Activated T-helper 2 cell treated with anti-CD3 and anti-CD28 coated beads, Interferon-gamma antibody, Interleukin-2, Interleukin-4, amounts not matched to agents 10 μg/mL and 5 μg/mL and 100 μg/mL, durations not matched to agents 14 hours and 24 hours and 36 hours (primary cell): ENCODE measurements at regions not wholly inside any gene's neighbourhood (a gene's known extent, or its start where the extent isn't known, plus 50 kb on each side); places are given as distances from the start of the nearest gene placed in this dataset.

ENCODE experiments used
- DNase-seq: peaks from one replicate; pipeline ENCODE4 v3.0.0; 2021; ENCODE audit warnings: low spot score
- H3K27ac Mint-ChIP-seq: one replicate; pipeline ENCODE4 v1.8.0; 2021; ENCODE audit warnings: mixed read lengths
- H3K27me3 Mint-ChIP-seq: one replicate; pipeline ENCODE4 v1.8.0; 2021; ENCODE audit warnings: low read depth, mixed read lengths
- H3K36me3 Mint-ChIP-seq: one replicate; pipeline ENCODE4 v1.8.0; 2021; ENCODE audit warnings: low read depth, mixed read lengths
- H3K4me1 Mint-ChIP-seq: one replicate; pipeline ENCODE4 v1.8.0; 2021; ENCODE audit warnings: low read depth, mixed read lengths
- H3K4me3 Mint-ChIP-seq: one replicate; pipeline ENCODE4 v1.8.0; 2021; ENCODE audit warnings: low read depth, mild to moderate bottlenecking, moderate library complexity, mixed read lengths
- H3K9me3 Mint-ChIP-seq: one replicate; pipeline ENCODE4 v1.8.0; 2021; ENCODE audit warnings: mixed read lengths
- intact Hi-C: fragments of 100-400 bp; cut with micrococcal nuclease; formaldehyde crosslinking; loops from one replicate; pipeline ENCODE4 v1.15.1; 2023

DNA sequence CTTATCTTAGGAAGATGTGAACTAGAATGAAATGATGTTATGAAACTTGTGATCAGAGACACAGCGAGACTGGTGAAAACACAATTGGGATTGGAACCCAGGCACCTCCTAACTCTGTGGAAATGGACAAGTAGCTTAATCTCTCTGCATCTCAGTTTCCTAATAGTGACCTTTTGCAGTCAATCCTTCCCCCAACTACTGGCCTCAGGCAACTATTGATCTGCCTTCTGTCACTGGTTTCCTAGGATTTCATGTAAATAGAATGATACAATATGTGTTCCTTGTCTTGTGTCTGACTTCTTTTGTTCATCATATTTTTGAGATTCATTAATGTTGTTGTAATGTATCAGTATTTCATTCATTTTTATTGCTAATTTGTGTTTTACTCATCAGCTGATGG is 341.7 kb downstream of the REEP3 start:
- H3K27me3 Mint-ChIP-seq: peaks cover 12% of the 10 kb centered on the region
- no peaks in the 10 kb centered on the region for H3K9me3 Mint-ChIP-seq
- no peak overlapping the region for H3K4me3 Mint-ChIP-seq
- intact Hi-C loops: no loop called here
- no peaks in the 10 kb centered on the region for H3K36me3 Mint-ChIP-seq
- no peak overlapping the region for H3K27ac Mint-ChIP-seq
- peaks cover 3% of the 10 kb centered on the region for H3K4me1 Mint-ChIP-seq
- no peak for DNase-seq

DNA sequence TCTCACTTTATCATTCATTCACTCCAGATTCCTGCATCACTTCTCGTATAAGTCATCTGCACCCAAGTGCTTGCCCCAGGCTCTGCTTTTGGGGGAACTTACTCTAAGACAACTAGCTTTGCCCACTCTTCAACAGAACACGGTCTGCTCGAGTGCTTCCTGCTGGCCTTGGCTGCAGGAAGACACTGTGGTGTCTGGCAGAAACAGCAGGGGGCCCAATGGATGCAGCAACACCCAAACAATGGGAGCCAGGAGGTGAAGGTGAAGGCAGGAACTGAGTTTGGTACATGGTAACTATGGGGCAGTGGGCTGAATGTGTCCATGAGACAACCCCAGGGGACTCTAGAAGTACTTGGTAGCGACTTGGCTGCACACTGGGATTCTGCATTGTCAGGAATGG is 344.0 kb downstream of the REEP3 start:
- no peak overlapping the region for H3K27ac Mint-ChIP-seq
- H3K4me1 Mint-ChIP-seq: peaks cover 3% of the 10 kb centered on the region
- H3K4me3 Mint-ChIP-seq: no peak overlapping the region
- intact Hi-C loops: no loop called here
- H3K9me3 Mint-ChIP-seq: no peaks in the 10 kb centered on the region
- H3K27me3 Mint-ChIP-seq: peaks cover 12% of the 10 kb centered on the region
- DNase-seq: no peak
- H3K36me3 Mint-ChIP-seq: no peaks in the 10 kb centered on the region

DNA sequence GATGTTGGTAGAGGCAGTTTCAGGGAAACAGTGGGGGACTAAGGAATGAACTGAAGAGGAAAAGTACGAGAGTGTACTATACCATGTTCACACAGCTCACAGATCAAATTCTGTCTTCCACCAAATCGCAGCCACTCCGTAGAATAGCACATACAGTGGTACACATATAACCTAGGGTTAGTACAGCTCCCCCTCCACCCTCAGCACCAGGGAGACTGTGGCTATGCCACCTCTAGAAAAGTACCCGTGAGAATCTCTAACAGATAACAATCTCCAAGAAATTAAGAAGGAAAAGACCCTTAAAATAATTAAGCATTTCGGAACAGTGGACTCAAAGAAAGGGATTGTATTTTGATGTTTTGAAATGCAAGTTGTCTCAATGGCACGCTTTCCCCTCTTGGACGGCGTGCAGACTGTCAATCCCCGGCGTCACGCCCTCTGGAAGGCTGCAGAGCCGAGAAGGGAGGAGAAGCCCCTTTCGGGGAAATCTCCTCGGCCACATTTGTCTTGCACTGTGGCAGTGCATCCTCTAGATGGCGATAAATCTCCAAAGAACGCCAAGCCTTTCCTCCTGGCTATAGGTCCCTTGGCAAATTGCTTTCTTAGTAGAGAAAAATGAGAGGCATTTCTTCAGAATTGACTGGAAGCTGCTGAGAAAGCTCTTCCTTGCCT is 345.0 kb downstream of the REEP3 start:
- Mint-ChIP-seq H3K9me3 (no peaks in the 10 kb centered on the region), H3K27ac (no peak overlapping the region), H3K27me3 (peaks cover 12% of the 10 kb centered on the region), H3K36me3 (no peaks in the 10 kb centered on the region), H3K4me3 (no peak overlapping the region), H3K4me1 (peaks cover 3% of the 10 kb centered on the region)
- intact Hi-C loops: loop anchor here (2.0 kb wide), 1 partner anchor 111 kb away; no protein-coding TSS in a partner anchor
- peak; percentile 16 for DNase-seq

DNA sequence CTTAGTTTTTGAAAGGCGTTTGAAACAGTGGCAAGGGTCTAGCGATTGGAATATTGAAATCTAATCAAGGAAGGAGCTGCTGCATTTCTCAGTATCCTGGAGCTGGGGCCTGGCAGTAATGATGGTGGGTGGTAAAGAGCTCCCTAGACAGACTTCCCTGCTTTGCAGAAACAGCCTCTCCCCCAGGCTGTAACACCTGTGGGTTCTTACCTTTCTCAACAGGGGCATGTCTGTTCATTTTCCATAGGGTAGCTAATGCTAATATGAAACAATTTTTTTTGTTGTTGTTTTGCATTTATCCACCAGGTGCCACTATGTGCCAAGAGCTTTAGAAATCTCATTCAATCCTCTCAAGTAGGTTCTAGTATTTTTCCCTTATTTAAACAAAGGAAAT is 345.5 kb downstream of the REEP3 start:
- no peak overlapping the region for H3K4me3 Mint-ChIP-seq
- peaks cover 12% of the 10 kb centered on the region for H3K27me3 Mint-ChIP-seq
- intact Hi-C loops: loop anchor here (2.0 kb wide), 1 partner anchor 110 kb away; no protein-coding TSS in a partner anchor
- no peaks in the 10 kb centered on the region for H3K36me3 Mint-ChIP-seq
- H3K4me1 Mint-ChIP-seq: peaks cover 3% of the 10 kb centered on the region
- no peak overlapping the region for H3K27ac Mint-ChIP-seq
- DNase-seq: no peak
- no peaks in the 10 kb centered on the region for H3K9me3 Mint-ChIP-seq

DNA sequence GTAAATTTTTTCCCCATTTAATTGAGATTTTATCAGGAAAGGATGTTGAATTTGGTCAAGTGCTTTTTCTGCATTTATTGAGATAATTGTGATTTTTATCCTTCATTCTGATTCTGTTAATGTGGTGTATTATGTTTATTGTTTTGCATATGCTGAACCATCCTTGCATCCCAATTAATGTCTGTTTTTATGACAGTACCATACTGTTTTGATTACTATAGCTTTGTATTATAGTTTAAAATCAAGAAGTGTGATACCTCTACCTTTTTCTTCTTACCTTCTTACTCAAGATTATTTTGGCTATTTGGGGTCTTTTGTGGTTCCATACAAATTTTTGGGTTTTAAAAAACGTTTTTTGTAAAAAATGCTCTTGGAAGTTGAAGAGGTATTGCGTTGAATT is 357.2 kb downstream of the REEP3 start:
- DNase-seq: no peak
- intact Hi-C loops: no loop called here
- H3K36me3 Mint-ChIP-seq: no peaks in the 10 kb centered on the region
- no peak overlapping the region for H3K4me3 Mint-ChIP-seq
- no peaks in the 10 kb centered on the region for H3K4me1 Mint-ChIP-seq
- no peaks in the 10 kb centered on the region for H3K9me3 Mint-ChIP-seq
- no peaks in the 10 kb centered on the region for H3K27me3 Mint-ChIP-seq
- H3K27ac Mint-ChIP-seq: no peak overlapping the region

DNA sequence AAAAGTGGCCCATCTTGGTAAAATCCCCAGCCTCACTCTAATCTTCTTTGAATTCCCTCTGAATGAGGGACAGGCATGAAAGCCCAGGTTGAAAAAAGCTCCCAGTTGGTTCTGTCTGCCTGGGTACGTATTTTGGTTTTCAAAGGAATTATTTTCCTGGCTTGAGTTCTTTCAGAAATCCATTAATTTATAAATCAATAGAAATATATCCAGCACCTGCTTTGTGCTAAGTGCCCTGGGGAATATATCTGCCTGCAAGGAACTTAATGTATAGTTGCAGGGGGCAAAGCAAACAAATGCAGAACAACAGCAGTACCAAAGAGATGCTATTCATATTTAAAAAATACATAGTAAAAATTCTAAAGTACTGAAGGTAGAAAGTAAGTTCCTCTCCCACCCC is 362.7 kb downstream of the REEP3 start:
- intact Hi-C loops: no loop called here
- no peak for DNase-seq

DNA sequence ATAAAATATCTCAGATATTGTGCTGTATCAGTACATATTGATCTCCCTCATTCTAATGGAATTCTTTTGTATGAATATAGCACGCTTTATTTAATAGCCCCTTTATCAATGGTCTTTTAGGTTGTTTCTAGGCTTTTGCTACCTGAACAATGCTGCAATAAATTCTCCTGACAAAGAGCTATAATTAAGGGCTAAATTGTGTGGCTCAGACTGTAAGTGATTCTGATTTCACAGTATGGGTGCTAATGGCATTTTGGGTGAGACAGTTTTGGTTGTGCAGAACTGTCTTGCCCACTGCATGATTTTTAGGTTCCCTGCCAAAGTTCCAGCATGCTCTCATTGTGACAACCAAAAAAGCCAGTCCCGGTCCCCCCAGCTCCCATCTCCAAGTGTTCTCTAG is 363.2 kb downstream of the REEP3 start:
- no peak overlapping the region for H3K27ac Mint-ChIP-seq
- intact Hi-C loops: no loop called here
- no peaks in the 10 kb centered on the region for H3K27me3 Mint-ChIP-seq
- H3K9me3 Mint-ChIP-seq: no peaks in the 10 kb centered on the region
- H3K4me1 Mint-ChIP-seq: no peaks in the 10 kb centered on the region
- H3K36me3 Mint-ChIP-seq: no peaks in the 10 kb centered on the region
- DNase-seq: no peak
- no peak overlapping the region for H3K4me3 Mint-ChIP-seq

More for the DNA sequence above, 362.7 kb downstream of the REEP3 start:
- no peaks in the 10 kb centered on the region for H3K4me1 Mint-ChIP-seq
- no peaks in the 10 kb centered on the region for H3K9me3 Mint-ChIP-seq
- H3K36me3 Mint-ChIP-seq: no peaks in the 10 kb centered on the region
- no peaks in the 10 kb centered on the region for H3K27me3 Mint-ChIP-seq
- no peak overlapping the region for H3K27ac Mint-ChIP-seq
- no peak overlapping the region for H3K4me3 Mint-ChIP-seq

DNA sequence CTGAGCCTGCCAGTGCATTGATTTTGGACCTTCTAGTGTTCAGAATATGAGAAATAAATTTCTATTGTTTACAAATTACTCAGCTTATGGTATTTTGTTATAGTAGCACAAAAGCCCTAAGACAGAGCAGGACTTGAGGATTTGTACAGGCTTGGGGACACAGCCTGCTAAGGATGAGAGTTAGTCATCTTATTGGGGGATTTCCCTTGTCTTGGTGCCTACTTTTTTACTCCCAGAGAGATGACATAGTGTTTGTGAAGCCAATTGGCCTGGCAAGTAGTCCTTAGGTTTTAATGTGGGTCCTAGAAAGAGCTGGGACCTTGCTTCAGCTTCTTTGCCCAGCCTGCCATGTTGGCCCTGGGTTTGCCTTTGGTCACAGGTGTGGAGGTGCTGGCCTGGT is 364.0 kb downstream of the REEP3 start:
- Mint-ChIP-seq H3K4me1 (no peaks in the 10 kb centered on the region), H3K4me3 (no peak overlapping the region), H3K27me3 (no peaks in the 10 kb centered on the region), H3K9me3 (no peaks in the 10 kb centered on the region), H3K36me3 (no peaks in the 10 kb centered on the region), H3K27ac (no peak overlapping the region)
- no peak for DNase-seq
- intact Hi-C loops: no loop called here

DNA sequence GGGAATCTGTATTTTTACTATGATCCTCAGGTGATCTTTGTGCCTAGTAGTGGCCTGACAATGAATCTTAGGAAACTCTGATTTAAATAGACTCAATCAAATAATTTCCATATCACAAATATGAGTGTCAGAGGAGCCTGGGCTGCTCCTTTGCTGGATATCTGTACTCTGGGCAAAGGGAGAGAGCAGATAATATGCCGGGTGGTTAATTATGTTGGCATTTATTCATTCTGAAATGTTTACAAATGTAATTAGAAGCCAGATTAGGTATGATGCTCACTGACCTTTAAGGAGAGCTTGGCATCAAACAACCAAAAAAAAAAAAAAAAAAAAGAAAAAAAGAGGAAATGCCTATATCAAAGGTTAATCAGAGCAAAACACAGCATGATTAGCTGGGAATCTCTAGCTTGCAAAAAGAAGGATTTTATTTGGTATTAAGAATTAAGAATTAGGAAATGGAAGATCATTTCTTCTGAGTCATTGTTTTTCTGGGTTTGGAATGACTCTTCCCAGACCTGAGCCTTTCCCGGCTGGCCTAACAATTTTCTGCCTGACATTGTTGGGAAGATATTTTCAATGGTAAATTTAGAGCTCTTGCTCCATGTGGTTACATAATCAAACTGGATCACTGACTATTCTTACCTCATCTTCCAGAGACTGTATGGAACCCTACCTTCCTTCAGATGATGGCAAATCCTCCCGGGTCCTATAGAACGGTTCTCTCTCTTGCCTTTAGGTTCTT is 365.3 kb downstream of the REEP3 start:
- intact Hi-C loops: no loop called here
- Mint-ChIP-seq H3K4me3 (no peak overlapping the region), H3K9me3 (no peaks in the 10 kb centered on the region), H3K36me3 (no peaks in the 10 kb centered on the region), H3K27me3 (no peaks in the 10 kb centered on the region), H3K4me1 (no peaks in the 10 kb centered on the region), H3K27ac (no peak overlapping the region)
- no peak for DNase-seq

DNA sequence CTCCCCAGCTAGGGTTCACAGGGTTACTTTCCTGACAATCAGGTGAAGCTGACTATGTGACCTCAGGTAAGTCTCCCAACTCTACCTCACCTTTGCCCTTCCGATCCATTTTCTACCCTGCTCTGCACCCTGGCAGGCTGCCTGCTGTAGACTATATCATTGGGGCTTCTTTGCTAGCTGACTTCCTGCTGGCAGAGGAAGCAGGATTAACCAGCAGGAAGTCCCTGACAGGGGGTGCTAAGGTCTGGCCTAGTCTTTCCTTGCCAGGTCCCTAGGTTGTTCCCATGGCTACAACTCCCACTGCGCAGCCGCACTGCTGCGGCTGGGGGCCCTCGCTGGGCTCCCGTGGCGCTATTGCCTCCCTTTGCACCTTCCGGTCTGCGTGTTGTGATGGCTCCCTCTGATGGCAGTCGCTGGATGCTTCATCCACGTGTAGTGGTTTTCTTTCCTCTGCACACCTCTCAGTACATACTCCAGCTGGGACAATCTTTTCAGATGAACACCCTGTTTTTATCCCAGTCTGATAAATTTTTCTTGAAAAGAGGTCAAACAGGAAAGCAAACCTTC is 365.9 kb downstream of the REEP3 start:
- intact Hi-C loops: no loop called here
- Mint-ChIP-seq H3K36me3 (no peaks in the 10 kb centered on the region), H3K9me3 (no peaks in the 10 kb centered on the region), H3K4me1 (no peaks in the 10 kb centered on the region), H3K27ac (no peak overlapping the region), H3K4me3 (no peak overlapping the region), H3K27me3 (no peaks in the 10 kb centered on the region)
- no peak for DNase-seq

DNA sequence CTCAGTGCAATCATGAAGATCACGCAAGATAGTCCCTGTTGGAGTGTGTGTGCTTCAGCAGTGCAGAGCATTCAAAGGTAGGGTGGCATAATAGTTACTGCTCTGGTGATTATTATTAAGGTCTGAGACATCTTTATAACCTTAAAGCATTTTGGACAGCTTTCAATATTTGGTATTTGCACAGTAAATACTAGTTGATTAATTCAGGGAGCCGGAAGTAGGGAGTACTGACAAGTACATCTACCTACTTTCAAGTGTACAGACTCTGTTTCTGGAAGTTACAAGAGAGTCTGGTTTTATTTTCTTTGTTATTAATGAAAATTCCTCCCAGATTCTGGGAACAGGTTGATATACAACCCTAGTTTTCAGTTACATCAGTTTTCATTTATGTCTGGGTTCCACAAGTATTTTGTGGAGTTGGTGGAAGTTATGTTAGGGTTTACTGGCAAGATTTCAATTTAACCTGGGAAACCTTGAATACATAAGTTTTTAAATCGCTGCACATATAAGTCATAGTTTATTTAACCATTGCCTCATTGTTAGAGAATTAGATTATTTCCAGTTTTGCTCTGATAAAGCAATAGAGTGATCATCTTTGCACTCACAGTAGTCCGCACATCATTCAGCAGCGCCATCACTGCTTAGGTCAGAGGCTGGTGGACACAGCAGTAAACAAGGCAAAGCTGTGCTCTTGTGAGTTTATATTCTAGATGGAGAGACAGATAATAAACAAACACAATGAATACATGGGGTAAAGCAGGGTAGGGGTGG is 366.6 kb downstream of the REEP3 start:
- no peak for DNase-seq
- H3K9me3 Mint-ChIP-seq: no peaks in the 10 kb centered on the region
- no peak overlapping the region for H3K27ac Mint-ChIP-seq
- no peaks in the 10 kb centered on the region for H3K36me3 Mint-ChIP-seq
- no peak overlapping the region for H3K4me3 Mint-ChIP-seq
- H3K27me3 Mint-ChIP-seq: no peaks in the 10 kb centered on the region
- intact Hi-C loops: no loop called here
- no peaks in the 10 kb centered on the region for H3K4me1 Mint-ChIP-seq

DNA sequence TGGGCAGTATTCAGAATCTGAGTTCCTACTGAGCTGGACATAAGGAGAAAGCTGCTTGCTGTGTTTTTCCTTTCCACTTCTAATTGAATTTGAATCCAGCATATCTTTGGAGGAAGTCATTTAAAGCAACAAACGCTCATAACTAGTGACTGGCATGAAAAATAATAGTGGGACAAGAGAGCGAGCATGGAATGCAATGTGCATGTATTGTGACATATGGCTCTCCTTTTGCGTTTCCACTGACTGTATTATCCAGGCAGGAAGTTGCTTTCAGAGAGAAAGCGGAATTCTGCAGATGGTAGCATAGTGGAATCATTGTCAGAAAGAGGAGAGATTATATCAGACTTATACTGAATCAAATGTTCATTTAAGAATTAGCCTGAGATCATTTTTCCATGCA is 368.6 kb downstream of the REEP3 start:
- H3K9me3 Mint-ChIP-seq: no peaks in the 10 kb centered on the region
- peaks cover 2% of the 10 kb centered on the region for H3K27me3 Mint-ChIP-seq
- H3K36me3 Mint-ChIP-seq: no peaks in the 10 kb centered on the region
- no peaks in the 10 kb centered on the region for H3K4me1 Mint-ChIP-seq
- no peak overlapping the region for H3K27ac Mint-ChIP-seq
- no peak for DNase-seq
- no peak overlapping the region for H3K4me3 Mint-ChIP-seq
- intact Hi-C loops: no loop called here

DNA sequence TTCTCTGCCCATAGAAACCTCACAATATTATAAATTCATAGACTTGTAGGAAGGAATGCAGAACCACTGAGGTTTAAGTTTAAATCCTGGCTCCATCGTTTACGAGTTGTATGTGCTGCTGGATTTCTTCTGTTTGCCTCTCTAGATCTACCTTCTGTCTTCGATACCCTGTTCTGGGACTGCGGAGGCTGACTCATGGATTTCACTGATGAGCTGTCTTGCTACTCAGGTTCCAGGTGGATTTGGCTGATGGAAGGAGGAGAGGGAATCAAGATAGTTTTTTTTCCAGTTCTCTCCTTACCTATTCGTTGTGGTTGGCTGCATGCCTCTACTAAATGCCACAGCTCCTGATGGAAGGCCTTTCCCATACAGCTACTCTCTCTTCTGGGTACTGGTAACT is 375.8 kb downstream of the REEP3 start:
- H3K27ac Mint-ChIP-seq: no peak overlapping the region
- no peaks in the 10 kb centered on the region for H3K4me1 Mint-ChIP-seq
- H3K9me3 Mint-ChIP-seq: no peaks in the 10 kb centered on the region
- no peak overlapping the region for H3K4me3 Mint-ChIP-seq
- intact Hi-C loops: no loop called here
- DNase-seq: no peak
- H3K36me3 Mint-ChIP-seq: no peaks in the 10 kb centered on the region
- peaks cover 2% of the 10 kb centered on the region for H3K27me3 Mint-ChIP-seq
